Mucosa of rectum (tissue), 2 donors: ENCODE measurements at regions not wholly inside any gene's neighbourhood (a gene's known extent, or its start where the extent isn't known, plus 50 kb on each side); places are given as distances from the start of the nearest gene placed in this dataset.

Experiments used
- H3K27ac ChIP-seq, 2 donors: one replicate each; pipeline ENCODE4 v1.7.0; 2013; ENCODE audit warnings: inconsistent platforms in 2 of 2, low read depth in 2 of 2, low read length in 2 of 2
- H3K27me3 ChIP-seq, 2 donors: one replicate each; pipeline ENCODE4 v1.7.0; 2013; ENCODE audit warnings: low read length in 2 of 2; ENCODE audit not compliant: control insufficient read depth in 2 of 2, insufficient read depth in 2 of 2
- H3K36me3 ChIP-seq, 2 donors: one replicate each; pipeline ENCODE4 v1.7.0; 2013; ENCODE audit warnings: low read length in 2 of 2; ENCODE audit not compliant: control insufficient read depth in 2 of 2, insufficient read depth in 2 of 2
- H3K4me1 ChIP-seq, 2 donors: one replicate each; pipeline ENCODE4 v1.7.0; 2013; ENCODE audit warnings: low read length in 2 of 2, mild to moderate bottlenecking in 1 of 2; ENCODE audit not compliant: control insufficient read depth in 2 of 2, insufficient read depth in 2 of 2
- H3K4me3 ChIP-seq, 2 donors: one replicate each; pipeline ENCODE4 v1.7.0; 2013; ENCODE audit warnings: low read length in 2 of 2
- H3K9ac ChIP-seq, 2 donors: one replicate each; pipeline ENCODE4 v1.7.0; 2013; ENCODE audit warnings: low read length in 2 of 2, low read depth in 1 of 2, mild to moderate bottlenecking in 1 of 2
- H3K9me3 ChIP-seq, 2 donors: one replicate each; pipeline ENCODE4 v1.7.0; 2013; ENCODE audit warnings: low read length in 2 of 2; ENCODE audit not compliant: control insufficient read depth in 2 of 2
- donor health status: healthy.
- donor health status: Normal muscosa, but diverticular disease.

DNA sequence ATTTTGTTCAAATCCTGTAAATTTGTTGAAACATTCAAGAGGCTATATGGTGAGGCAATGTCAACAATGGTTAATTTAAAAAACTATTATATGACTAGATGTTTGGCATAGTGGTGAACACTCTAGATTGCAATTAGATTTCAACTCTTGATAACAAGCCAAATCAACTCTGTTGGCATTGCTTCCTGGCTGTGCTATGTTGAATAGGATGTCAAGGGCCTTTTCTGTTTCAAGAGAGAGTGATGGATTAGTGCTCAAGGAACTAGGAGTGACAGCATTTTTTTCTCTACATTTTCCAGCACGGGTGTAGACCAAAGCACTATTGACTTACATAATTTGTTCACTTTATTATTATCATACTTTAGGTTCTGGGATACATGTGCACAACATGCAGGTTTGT, 172.4 kb upstream of the KCNH7 start:
- Histone ChIP-seq H3K9me3 (no peaks in the 10 kb centered on the region), H3K36me3 (no peaks in the 10 kb centered on the region), H3K9ac (no peak overlapping the region), H3K4me1 (no peaks in the 10 kb centered on the region), H3K4me3 (no peak overlapping the region), H3K27me3 (no peaks in the 10 kb centered on the region), H3K27ac (no peak overlapping the region)

DNA sequence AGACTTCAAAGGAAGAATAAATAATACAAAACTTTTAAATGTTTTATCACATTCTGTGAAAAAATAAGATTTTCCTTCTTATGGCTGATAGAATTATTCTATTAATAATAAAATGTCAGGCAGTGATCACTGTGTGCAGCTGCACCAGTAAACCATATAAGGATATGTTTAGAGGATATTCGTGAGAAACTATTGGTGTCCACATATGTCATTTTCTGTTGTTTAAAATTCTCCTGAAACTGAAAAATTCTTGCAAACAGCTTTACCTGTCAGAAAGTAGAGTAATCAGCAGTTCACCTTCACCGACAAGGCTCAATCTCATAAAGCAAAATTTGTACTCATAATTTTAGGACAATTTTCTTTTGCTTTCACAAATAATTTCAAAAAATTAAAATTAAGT, 170.1 kb upstream of the KCNH7 start:
- Histone ChIP-seq H3K4me1 (no peaks in the 10 kb centered on the region), H3K36me3 (no peaks in the 10 kb centered on the region), H3K4me3 (no peak overlapping the region)

DNA sequence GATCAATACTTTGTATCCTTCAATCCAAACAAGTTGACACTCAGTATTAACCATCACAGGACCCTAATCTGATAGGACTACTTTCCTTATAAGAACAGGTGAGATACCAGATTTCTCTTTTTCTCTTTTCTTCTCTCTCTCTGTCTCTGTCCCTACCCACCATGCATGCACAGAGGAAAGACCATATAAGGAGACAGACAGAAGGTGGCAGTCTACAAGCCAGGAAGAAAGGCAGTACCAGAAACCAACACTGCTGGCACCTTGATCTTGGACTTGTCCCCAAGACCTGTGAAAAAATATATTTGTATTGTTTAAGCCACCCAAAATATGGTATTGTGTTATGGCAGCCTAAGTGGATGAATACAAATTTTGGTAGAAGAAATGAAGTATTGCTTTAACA, 156.2 kb upstream of the KCNH7 start:
- H3K4me1 ChIP-seq: no peaks in the 10 kb centered on the region
- no peak overlapping the region for H3K9ac ChIP-seq
- no peak overlapping the region for H3K27ac ChIP-seq
- no peaks in the 10 kb centered on the region for H3K27me3 ChIP-seq
- no peak overlapping the region for H3K4me3 ChIP-seq
- H3K9me3 ChIP-seq: no peaks in the 10 kb centered on the region
- no peaks in the 10 kb centered on the region for H3K36me3 ChIP-seq

More for the DNA sequence above, 170.1 kb upstream of the KCNH7 start:
- Histone ChIP-seq H3K27ac (no peak overlapping the region), H3K9me3 (no peaks in the 10 kb centered on the region), H3K27me3 (no peaks in the 10 kb centered on the region), H3K9ac (no peak overlapping the region)

DNA sequence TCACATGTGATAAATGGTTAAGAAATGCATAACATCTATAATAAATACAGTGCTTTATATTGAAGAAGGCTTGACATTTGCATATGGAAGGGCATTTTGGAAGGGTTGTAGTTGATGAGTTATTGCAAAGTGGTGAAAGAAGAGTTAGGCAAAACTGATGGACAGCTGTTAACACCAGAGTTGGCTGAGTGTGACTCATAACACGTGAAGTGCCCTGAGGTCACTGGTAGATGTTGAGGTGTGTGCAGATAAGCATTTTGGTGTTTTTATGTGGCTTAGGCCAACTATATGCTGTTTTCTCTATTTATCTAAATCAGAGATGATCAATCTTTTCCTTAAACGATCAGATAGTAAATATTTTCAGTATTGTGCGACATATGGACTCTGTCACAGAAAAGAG, 154.3 kb upstream of the KCNH7 start:
- Histone ChIP-seq H3K4me1 (no peaks in the 10 kb centered on the region), H3K9ac (no peak overlapping the region), H3K36me3 (no peaks in the 10 kb centered on the region), H3K27me3 (no peaks in the 10 kb centered on the region), H3K9me3 (no peaks in the 10 kb centered on the region), H3K4me3 (no peak overlapping the region), H3K27ac (no peak overlapping the region)

DNA sequence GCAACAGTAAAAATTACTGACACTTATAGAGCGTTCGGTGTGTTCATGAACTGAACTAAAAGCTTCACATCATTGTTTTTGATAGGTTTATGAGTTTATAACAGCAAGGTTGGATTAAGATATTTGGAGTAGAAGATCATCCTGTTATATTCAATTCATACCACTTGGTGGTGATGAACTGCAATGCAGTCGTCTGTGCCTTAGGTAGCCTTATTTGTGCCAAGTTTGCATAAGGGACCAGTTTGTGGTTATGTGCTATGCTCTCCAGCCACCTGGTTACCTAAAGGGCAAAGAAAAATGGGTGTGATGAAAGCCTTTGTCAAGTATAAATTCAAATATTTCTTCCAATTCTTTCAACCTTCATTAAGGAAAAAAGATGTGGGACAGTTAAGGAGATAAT, 150.9 kb upstream of the KCNH7 start:
- Histone ChIP-seq H3K4me1 (no peaks in the 10 kb centered on the region), H3K9ac (no peak overlapping the region), H3K4me3 (no peak overlapping the region), H3K27me3 (no peaks in the 10 kb centered on the region), H3K9me3 (no peaks in the 10 kb centered on the region), H3K27ac (no peak overlapping the region), H3K36me3 (no peaks in the 10 kb centered on the region)

DNA sequence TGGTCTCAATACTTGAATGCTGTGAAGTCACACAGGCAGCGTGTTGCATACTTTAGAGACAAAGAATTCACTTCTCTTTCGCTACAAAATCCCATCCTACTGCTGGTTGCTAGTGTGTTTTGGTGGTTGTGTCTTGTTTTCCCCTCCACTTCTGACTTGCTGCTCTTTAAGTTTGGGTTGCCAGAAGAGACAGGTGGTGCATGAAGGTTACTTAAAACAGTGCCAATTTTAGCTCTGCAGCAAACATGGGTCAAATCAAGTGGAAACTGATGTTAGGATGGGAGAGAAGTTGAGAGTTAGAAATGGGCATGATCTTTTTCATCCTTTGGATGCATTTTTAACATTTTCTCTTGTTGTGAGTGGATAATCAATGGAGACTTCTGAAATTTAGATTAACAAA, 136.2 kb upstream of the KCNH7 start:
- Histone ChIP-seq H3K27me3 (no peaks in the 10 kb centered on the region), H3K36me3 (no peaks in the 10 kb centered on the region), H3K27ac (no peak overlapping the region), H3K9ac (no peak overlapping the region), H3K4me1 (no peaks in the 10 kb centered on the region), H3K9me3 (no peaks in the 10 kb centered on the region), H3K4me3 (no peak overlapping the region)

DNA sequence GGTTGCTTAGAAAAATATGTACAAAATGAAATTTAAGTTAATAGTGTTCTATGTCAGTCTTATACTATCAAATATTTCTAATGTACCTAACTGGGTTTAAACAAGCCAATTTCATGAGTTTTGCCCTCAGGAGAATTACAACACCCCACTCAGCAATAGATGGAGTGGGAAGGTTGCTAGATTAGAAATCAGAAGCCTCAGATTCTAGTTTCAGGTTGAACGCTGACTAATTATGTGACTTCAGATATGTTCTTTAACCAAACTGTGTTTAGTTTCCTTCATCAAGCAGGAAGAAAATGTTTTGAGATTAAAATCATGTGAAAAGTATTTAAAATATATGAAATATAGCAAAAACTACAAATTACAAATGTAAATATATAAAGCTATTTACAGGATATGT, 133.8 kb upstream of the KCNH7 start:
- no peak overlapping the region for H3K27ac ChIP-seq
- no peaks in the 10 kb centered on the region for H3K36me3 ChIP-seq

DNA sequence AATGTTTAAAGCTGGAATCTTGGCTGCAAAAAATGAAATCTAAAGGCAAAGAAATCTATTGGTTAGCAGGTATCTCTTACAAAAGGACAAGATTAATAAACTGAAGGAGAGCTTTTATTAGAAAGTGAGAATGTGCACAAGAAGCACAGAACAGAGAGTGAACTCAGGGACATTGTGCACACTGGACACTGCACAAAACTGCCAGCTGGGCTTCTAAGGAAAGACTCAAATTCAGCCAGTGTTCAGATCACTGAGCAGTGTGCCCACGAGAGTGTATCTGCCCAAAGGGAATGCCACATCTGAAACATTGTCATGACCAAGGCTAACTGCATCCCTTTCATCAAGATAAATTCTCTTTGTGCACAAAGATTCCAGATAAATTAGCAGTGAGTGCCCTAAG, 129.7 kb upstream of the KCNH7 start:
- Histone ChIP-seq H3K4me1 (no peaks in the 10 kb centered on the region), H3K27ac (no peak overlapping the region), H3K9ac (no peak overlapping the region), H3K9me3 (no peaks in the 10 kb centered on the region), H3K36me3 (no peaks in the 10 kb centered on the region), H3K4me3 (no peak overlapping the region), H3K27me3 (no peaks in the 10 kb centered on the region)

More for the DNA sequence above, 133.8 kb upstream of the KCNH7 start:
- no peak overlapping the region for H3K4me3 ChIP-seq
- H3K9ac ChIP-seq: no peak overlapping the region
- H3K4me1 ChIP-seq: no peaks in the 10 kb centered on the region
- H3K9me3 ChIP-seq: no peaks in the 10 kb centered on the region
- no peaks in the 10 kb centered on the region for H3K27me3 ChIP-seq

DNA sequence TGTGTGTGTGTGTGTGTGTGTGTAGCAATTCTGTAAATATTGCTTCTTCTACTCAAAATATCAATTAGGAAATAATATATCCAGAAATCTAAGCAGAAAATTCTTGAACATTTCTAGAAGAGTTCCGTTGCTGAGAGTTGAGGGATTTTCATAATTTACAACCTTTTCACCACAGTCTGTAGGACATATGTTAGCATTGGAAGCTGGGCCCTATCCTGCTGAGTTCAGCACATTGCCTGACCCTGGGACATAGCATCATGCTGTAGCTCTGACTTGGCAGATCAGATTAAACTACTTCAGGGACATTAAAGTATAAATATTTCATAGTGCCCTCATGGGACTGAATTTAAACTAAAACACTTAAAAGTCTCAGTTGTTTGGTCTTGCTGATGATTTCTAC, 129.2 kb upstream of the KCNH7 start:
- Histone ChIP-seq H3K4me1 (no peaks in the 10 kb centered on the region), H3K27ac (no peak overlapping the region), H3K9ac (no peak overlapping the region), H3K4me3 (no peak overlapping the region), H3K9me3 (no peaks in the 10 kb centered on the region), H3K36me3 (no peaks in the 10 kb centered on the region), H3K27me3 (no peaks in the 10 kb centered on the region)

DNA sequence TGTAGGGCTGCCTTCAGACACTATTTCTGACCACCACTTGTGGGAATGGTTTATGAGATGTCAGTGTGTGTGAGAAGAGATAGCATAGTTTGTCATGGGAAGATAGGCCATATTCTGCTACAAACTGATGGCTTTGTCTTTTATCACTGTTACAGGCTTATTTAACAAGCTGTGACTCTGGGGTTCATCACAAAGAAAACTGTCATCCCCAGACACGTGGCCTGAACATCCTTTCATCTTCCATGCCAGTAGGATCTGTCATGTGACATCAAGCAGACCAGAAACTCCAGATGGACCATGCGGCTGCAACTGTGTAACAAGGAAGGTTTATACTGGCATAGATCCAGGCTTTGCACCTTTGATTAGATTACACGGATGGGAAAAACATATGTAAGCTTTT, 128.6 kb upstream of the KCNH7 start:
- no peaks in the 10 kb centered on the region for H3K27me3 ChIP-seq
- H3K4me1 ChIP-seq: no peaks in the 10 kb centered on the region
- H3K27ac ChIP-seq: no peak overlapping the region
- H3K4me3 ChIP-seq: no peak overlapping the region
- no peaks in the 10 kb centered on the region for H3K9me3 ChIP-seq
- no peaks in the 10 kb centered on the region for H3K36me3 ChIP-seq
- H3K9ac ChIP-seq: no peak overlapping the region

DNA sequence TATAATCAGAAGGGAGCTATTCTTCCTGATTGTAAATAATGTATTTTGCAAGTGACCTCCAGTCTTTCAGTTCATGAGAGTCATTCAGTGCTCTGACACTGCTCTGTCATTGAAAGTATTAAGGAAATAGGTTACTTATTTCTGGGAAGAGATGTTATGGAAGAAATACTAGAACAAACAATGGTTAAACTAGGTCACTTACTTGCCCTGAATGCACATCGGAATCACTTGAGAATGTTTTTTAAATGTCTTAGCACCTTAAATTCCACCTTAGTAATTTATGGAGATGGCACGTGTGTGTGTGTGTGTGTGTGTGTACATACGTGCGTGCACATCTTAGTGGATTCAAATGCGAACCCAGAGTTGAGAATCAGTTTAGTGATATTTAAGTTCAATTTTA, 126.6 kb upstream of the KCNH7 start:
- Histone ChIP-seq H3K27ac (no peak overlapping the region), H3K9ac (no peak overlapping the region), H3K27me3 (no peaks in the 10 kb centered on the region), H3K36me3 (no peaks in the 10 kb centered on the region), H3K4me1 (no peaks in the 10 kb centered on the region), H3K9me3 (no peaks in the 10 kb centered on the region), H3K4me3 (no peak overlapping the region)
